WTC11 (cell line): ENCODE measurements at regions not wholly inside any gene's neighbourhood (a gene's known extent, or its start where the extent isn't known, plus 50 kb on each side); places are given as distances from the start of the nearest gene placed in this dataset.

Experiments used
- ATAC-seq: fragments of 200-7000 bp; cut with Tn5 transposase; 2 replicates; pipeline ENCODE4 v1.10.0; 2021; ENCODE audit warnings: mild to moderate bottlenecking, moderate library complexity
- CTCF ChIA-PET: fragments of 300-600 bp; sonication (Branson Sonifier 250); formaldehyde crosslinking; loops from one replicate; lab custom pipeline; 2021; ENCODE audit warnings: antibody characterized with exemption; lab: Charles Lee
- POLR2A ChIA-PET: fragments of 350-600 bp; sonication (Branson Sonifier 250); formaldehyde crosslinking; loops from one replicate; lab custom pipeline; 2021; ENCODE audit warnings: antibody characterized with exemption; lab: Charles Lee
- DNase-seq: peaks from one replicate; pipeline ENCODE4 v3.0.0; 2021; ENCODE audit warnings: low spot score
- H3K27ac Mint-ChIP-seq: 2 replicates; pipeline ENCODE4 v1.8.0; 2021; ENCODE audit warnings: mixed read lengths
- H3K27me3 Mint-ChIP-seq: 2 replicates; pipeline ENCODE4 v1.8.0; 2021; ENCODE audit warnings: low read depth, mild to moderate bottlenecking, moderate library complexity, mixed read lengths
- H3K36me3 Mint-ChIP-seq: 2 replicates; pipeline ENCODE4 v1.8.0; 2021; ENCODE audit warnings: mixed read lengths
- H3K4me1 Mint-ChIP-seq: 2 replicates; pipeline ENCODE4 v1.8.0; 2022; ENCODE audit warnings: mixed read lengths
- H3K4me3 Mint-ChIP-seq: 2 replicates; pipeline ENCODE4 v1.8.0; 2021; ENCODE audit warnings: mild to moderate bottlenecking, moderate library complexity, mixed read lengths
- H3K9me3 Mint-ChIP-seq: 2 replicates; pipeline ENCODE4 v1.8.0; 2021; ENCODE audit warnings: mixed read lengths
- AR ChIP-seq: fragments of 250-450 bp; sonication (Bioruptor Pico); IDR thresholded peaks from 2 replicates; pipeline ENCODE4 v1.9.0; 2021; ENCODE audit warnings: mild to moderate bottlenecking
- ARID4B ChIP-seq: sonication (generic); formaldehyde crosslinking; IDR thresholded peaks from 2 replicates; pipeline ENCODE4 v1.8.0; 2023; ENCODE audit warnings: missing genetic modification reagents, mild to moderate bottlenecking, borderline replicate concordance
- ATF3 ChIP-seq: sonication (generic); formaldehyde crosslinking; conservative IDR thresholded peaks from 2 replicates; pipeline ENCODE4 v1.8.1; 2022; ENCODE audit warnings: mild to moderate bottlenecking, missing genetic modification reagents
- ATF6 ChIP-seq: sonication (generic); formaldehyde crosslinking; IDR thresholded peaks from 2 replicates; pipeline ENCODE4 v1.8.1; 2023; ENCODE audit warnings: mild to moderate bottlenecking, missing genetic modification reagents
- E2F5 ChIP-seq: sonication (generic); formaldehyde crosslinking; IDR thresholded peaks from 2 replicates; pipeline ENCODE4 v1.8.1; 2022; ENCODE audit warnings: mild to moderate bottlenecking, moderate library complexity, missing genetic modification reagents
- ESRRA ChIP-seq: sonication (generic); formaldehyde crosslinking; IDR thresholded peaks from 2 replicates; pipeline ENCODE4 v1.8.1; 2022; ENCODE audit warnings: mild to moderate bottlenecking, missing genetic modification reagents, borderline replicate concordance
- FOXJ3 ChIP-seq: sonication (generic); formaldehyde crosslinking; IDR thresholded peaks from 2 replicates; pipeline ENCODE4 v1.9.0; 2021; ENCODE audit warnings: missing genetic modification reagents, mild to moderate bottlenecking, borderline replicate concordance
- NFATC4 ChIP-seq: fragments of 250-450 bp; sonication (Bioruptor Pico); IDR thresholded peaks from 2 replicates; pipeline ENCODE4 v1.9.0; 2021; ENCODE audit warnings: mild to moderate bottlenecking
- NR3C1 ChIP-seq: sonication (generic); formaldehyde crosslinking; conservative IDR thresholded peaks from 2 replicates; pipeline ENCODE4 v1.8.1; 2023; ENCODE audit warnings: low read depth, mild to moderate bottlenecking, missing genetic modification reagents
- SMAD3 ChIP-seq: sonication (generic); formaldehyde crosslinking; IDR thresholded peaks from 2 replicates; pipeline ENCODE4 v1.8.0; 2022; ENCODE audit warnings: missing genetic modification reagents, mild to moderate bottlenecking, borderline replicate concordance
- USF1 ChIP-seq: sonication (generic); formaldehyde crosslinking; IDR thresholded peaks from 2 replicates; pipeline ENCODE4 v1.8.0; 2022; ENCODE audit warnings: mild to moderate bottlenecking, missing genetic modification reagents
- USF2 ChIP-seq: sonication (generic); formaldehyde crosslinking; IDR thresholded peaks from 2 replicates; pipeline ENCODE4 v1.8.1; 2023; ENCODE audit warnings: mild to moderate bottlenecking, missing genetic modification reagents, moderate library complexity
- ZBTB43 ChIP-seq: sonication (generic); formaldehyde crosslinking; IDR thresholded peaks from 2 replicates; pipeline ENCODE4 v1.8.1; 2023; ENCODE audit warnings: mild to moderate bottlenecking, missing genetic modification reagents
- ZNF121 ChIP-seq: sonication (generic); formaldehyde crosslinking; IDR thresholded peaks from 2 replicates; pipeline ENCODE4 v1.8.0; 2023; ENCODE audit warnings: missing genetic modification reagents
- ZNF232 ChIP-seq: sonication (generic); formaldehyde crosslinking; IDR thresholded peaks from 2 replicates; pipeline ENCODE4 v1.8.0; 2022; ENCODE audit warnings: mild to moderate bottlenecking, missing genetic modification reagents
- ZNF425 ChIP-seq: fragments of 250-450 bp; sonication (Bioruptor Pico); conservative IDR thresholded peaks from 2 replicates; pipeline ENCODE4 v1.9.0; 2021; ENCODE audit warnings: mild to moderate bottlenecking
- ZSCAN18 ChIP-seq: fragments of 250-450 bp; sonication (Bioruptor Pico); IDR thresholded peaks from 2 replicates; pipeline ENCODE4 v2.1.2; 2022; ENCODE audit warnings: mild to moderate bottlenecking, moderate library complexity

- TF ChIP-seq AR (CRISPR knock-in tag), result no peak
- no peak for TF ChIP-seq SMAD3 (CRISPR knock-in tag)
- TF ChIP-seq ZNF425 (CRISPR knock-in tag), result no peak
- TF ChIP-seq ATF6 (CRISPR knock-in tag), result no peak
These were observed 247.7 kb upstream of the CDIN1 start (continued) for GRCh38 chr15:36331531-36332275.

GRCh38 chr15:36332301-36332700 lies 247.1 kb upstream of the CDIN1 start:
- Mint-ChIP-seq H3K27me3 (no peaks in the 10 kb centered on the region), H3K9me3 (peaks cover 18% of the 10 kb centered on the region), H3K4me1 (peaks cover 18% of the 10 kb centered on the region), H3K36me3 (no peaks in the 10 kb centered on the region), H3K4me3 (no peak overlapping the region), H3K27ac (no peak overlapping the region)
- ATAC-seq (no peak), DNase-seq (no peak)
- ChIA-PET CTCF (no interaction called here), POLR2A (no interaction called here)
- no peak for TF ChIP-seq ZNF121 (CRISPR knock-in tag)
- TF ChIP-seq USF1 (CRISPR knock-in tag), result no peak
- no peak for TF ChIP-seq NR3C1 (CRISPR knock-in tag)
- TF ChIP-seq USF2 (CRISPR knock-in tag), result no peak
- TF ChIP-seq NFATC4, result no peak
- TF ChIP-seq ESRRA, result no peak
- no peak for TF ChIP-seq ZSCAN18 (CRISPR knock-in tag)
- no peak for TF ChIP-seq ARID4B (CRISPR knock-in tag)
- TF ChIP-seq ZBTB43 (CRISPR knock-in tag), result no peak
- TF ChIP-seq ZNF232 (CRISPR knock-in tag), result no peak
- TF ChIP-seq ATF3 (CRISPR knock-in tag), result no peak
- no peak for TF ChIP-seq E2F5 (CRISPR knock-in tag)
- TF ChIP-seq FOXJ3 (CRISPR knock-in tag), result no peak
